A549 (cell line): ENCODE measurements at regions not wholly inside any gene's neighbourhood (a gene's known extent, or its start where the extent isn't known, plus 50 kb on each side); places are given as distances from the start of the nearest gene placed in this dataset.
A peak's percentile ranks its signal among the peaks of the same experiment; 100 is the strongest.

Experiments used
- ATAC-seq, 2 experiments: fragments of 200-7000 bp in 1 of 2; fragments of >200 bp in 1 of 2; cut with Nextera tagmentation in 1 of 2; cut with Tn5 transposase in 1 of 2; 3 replicates each; pipeline versions ENCODE4 v1.8.0 to v1.9.1; 2018 to 2020; ENCODE audit warnings: mild to moderate bottlenecking in 1 of 2, moderate library complexity in 1 of 2
- CTCF ChIA-PET: fragments of 300-600 bp; sonication (Branson Sonifier 250); formaldehyde crosslinking; extraction: SDS; loops from one replicate; lab custom pipeline; 2021; ENCODE audit warnings: antibody characterized with exemption, inconsistent platforms; lab: Yijun Ruan, JAX
- POLR2A ChIA-PET: fragments of 350-600 bp; formaldehyde crosslinking; extraction: SDS; loops from one replicate; lab custom pipeline; 2021; ENCODE audit warnings: antibody characterized with exemption, inconsistent platforms; lab: Yijun Ruan, JAX
- DNase-seq, 2 experiments: peaks; one replicate each; pipeline versions ENCODE4 v3.0.0 to v3.0.0-alpha.2; 2011 to 2016; ENCODE audit warnings: low read depth in 1 of 2, low spot score in 1 of 2
- FAIRE-seq: peaks from 2 replicates; lab custom pipeline; 2011; peaks lifted over from hg19 to GRCh38; lab: Jason Lieb, UNC
- H3K27ac ChIP-seq, 2 experiments: fragments of >200 bp; sonication (Bioruptor Twin); formaldehyde crosslinking; 3 replicates each; pipeline ENCODE4 v1.5.1; 2016 to 2017
- H3K4me1 ChIP-seq: fragments of >200 bp; sonication (Bioruptor Twin); formaldehyde crosslinking; 3 replicates; pipeline ENCODE4 v1.6.1; 2016
- H3K4me2 ChIP-seq: fragments of >200 bp; sonication (Bioruptor Twin); formaldehyde crosslinking; 3 replicates; pipeline ENCODE4 v1.6.1; 2016
- H3K4me3 ChIP-seq: fragments of >200 bp; sonication (Bioruptor Twin); formaldehyde crosslinking; 3 replicates; pipeline ENCODE4 v1.5.1; 2016
- H3K9me3 ChIP-seq: fragments of >200 bp; sonication (Bioruptor Twin); formaldehyde crosslinking; 3 replicates; pipeline ENCODE4 v1.6.1; 2016
- CBX2 ChIP-seq: fragments of 200-600 bp; sonication (generic); IDR thresholded peaks from 2 replicates; pipeline ENCODE4 v1.6.1; 2016; ENCODE audit warnings: low read depth, mild to moderate bottlenecking, borderline replicate concordance
- CBX8 ChIP-seq: fragments of 200-600 bp; sonication (generic); IDR thresholded peaks from 2 replicates; pipeline ENCODE4 v1.6.1; 2016
- CHD4 ChIP-seq: fragments of 200-600 bp; sonication (generic); IDR thresholded peaks from 2 replicates; pipeline ENCODE4 v1.6.1; 2016; ENCODE audit warnings: antibody characterized with exemption, mild to moderate bottlenecking, borderline replicate concordance
- EHMT2 ChIP-seq: fragments of 200-600 bp; sonication (generic); IDR thresholded peaks from 2 replicates; pipeline ENCODE4 v1.6.1; 2016; ENCODE audit warnings: antibody characterized with exemption, low read depth, mild to moderate bottlenecking, moderate library complexity
- FOSL2 ChIP-seq, 2 experiments: fragments of 450-650 bp in 1 of 2; fragments of >200 bp in 1 of 2; sonication (Bioruptor Twin) in 1 of 2; formaldehyde crosslinking; IDR thresholded peaks; 2 replicates each; pipeline versions ENCODE4 v1.5.0 to v1.6.1; 2016 to 2020; ENCODE audit warnings: mild to moderate bottlenecking in 1 of 2, moderate library complexity in 1 of 2
- HDAC2 ChIP-seq: fragments of 200-600 bp; sonication (generic); IDR thresholded peaks from 2 replicates; pipeline ENCODE4 v1.6.1; 2016
- HEYL ChIP-seq: fragments of 250-450 bp; sonication (Bioruptor Pico); IDR thresholded peaks from 2 replicates; pipeline ENCODE4 v1.8.0; 2021; ENCODE audit warnings: mild to moderate bottlenecking, moderate library complexity
- HOXA7 ChIP-seq: fragments of 250-450 bp; sonication (Bioruptor Pico); IDR thresholded peaks from 2 replicates; pipeline ENCODE4 v1.5.0; 2020; ENCODE audit warnings: mild to moderate bottlenecking, moderate library complexity
- HOXB13 ChIP-seq: fragments of 250-450 bp; sonication (Bioruptor Pico); IDR thresholded peaks from 2 replicates; pipeline ENCODE4 v1.5.0; 2020; ENCODE audit warnings: low read depth, mild to moderate bottlenecking, moderate library complexity
- KDM5A ChIP-seq: fragments of 200-600 bp; sonication (generic); IDR thresholded peaks from 2 replicates; pipeline ENCODE4 v1.6.1; 2016; ENCODE audit warnings: antibody characterized with exemption, mild to moderate bottlenecking
- NPAS2 ChIP-seq: fragments of 250-450 bp; sonication (Bioruptor Pico); IDR thresholded peaks from 2 replicates; pipeline ENCODE4 v1.8.0; 2022; ENCODE audit warnings: mild to moderate bottlenecking, moderate library complexity, borderline replicate concordance
- PBX3 ChIP-seq: IDR thresholded peaks from 2 replicates; pipeline ENCODE4 v1.6.1; 2012
- PHF8 ChIP-seq: fragments of 200-600 bp; sonication (generic); IDR thresholded peaks from 2 replicates; pipeline ENCODE4 v1.6.1; 2016; ENCODE audit warnings: low read depth, mild to moderate bottlenecking, antibody characterized with exemption, moderate library complexity, borderline replicate concordance
- SMC3 ChIP-seq: fragments of >200 bp; sonication (Bioruptor Twin); formaldehyde crosslinking; IDR thresholded peaks from 3 replicates; pipeline ENCODE4 v1.6.1; 2018; ENCODE audit warnings: inconsistent platforms
- SREBF2 ChIP-seq: fragments of 450-650 bp; IDR thresholded peaks from 2 replicates; pipeline ENCODE4 v1.6.1; 2014; ENCODE audit warnings: mild to moderate bottlenecking, moderate library complexity
- TP53 ChIP-seq: fragments of 250-450 bp; sonication (Bioruptor Pico); IDR thresholded peaks from 2 replicates; pipeline ENCODE4 v1.5.0; 2021; ENCODE audit warnings: mild to moderate bottlenecking, moderate library complexity
- ZNF302 ChIP-seq: fragments of 250-450 bp; sonication (Bioruptor Pico); IDR thresholded peaks from 2 replicates; pipeline ENCODE4 v1.9.0; 2021; ENCODE audit warnings: inconsistent platforms, mild to moderate bottlenecking, moderate library complexity
- WGBS: methylation state at CpG from one replicate; pipeline ENCODE4 v1.1.6; 2017; ENCODE audit errors: missing lambda C conversion rate; 5-methylcytosine and 5-hydroxymethylcytosine counted together
- TF ChIP-seq, protein P1 (sequence below): fragments of 250-450 bp; sonication (Bioruptor Pico); IDR thresholded peaks from 2 replicates; pipeline ENCODE4 v1.5.0; 2021; ENCODE audit warnings: mild to moderate bottlenecking, moderate library complexity, borderline replicate concordance

GRCh38 chr4:187865914-187866313 is 129.7 kb upstream of the ZFP42 start:
- H3K4me1 ChIP-seq, result no peaks in the 10 kb centered on the region
- WGBS, result 74% methylated on average over 4 of the region's 4 CpGs
- H3K4me2 ChIP-seq, result no peak overlapping the region
- POLR2A ChIA-PET, result no interaction called here
- TF ChIP-seq HOXB13 (CRISPR knock-in tag) (no peak), EHMT2 (no peak)
- TF ChIP-seq, all 56 proteins: peak for 0
- FAIRE-seq, result no peak
- Histone ChIP-seq H3K27ac (no peak overlapping the region), H3K9me3 (no peaks in the 10 kb centered on the region), H3K4me3 (no peak overlapping the region)
- CTCF ChIA-PET, result no interaction called here
- ATAC-seq, result no peak
- peak in 1 of 2 experiments; percentile 11 for DNase-seq

DNA sequence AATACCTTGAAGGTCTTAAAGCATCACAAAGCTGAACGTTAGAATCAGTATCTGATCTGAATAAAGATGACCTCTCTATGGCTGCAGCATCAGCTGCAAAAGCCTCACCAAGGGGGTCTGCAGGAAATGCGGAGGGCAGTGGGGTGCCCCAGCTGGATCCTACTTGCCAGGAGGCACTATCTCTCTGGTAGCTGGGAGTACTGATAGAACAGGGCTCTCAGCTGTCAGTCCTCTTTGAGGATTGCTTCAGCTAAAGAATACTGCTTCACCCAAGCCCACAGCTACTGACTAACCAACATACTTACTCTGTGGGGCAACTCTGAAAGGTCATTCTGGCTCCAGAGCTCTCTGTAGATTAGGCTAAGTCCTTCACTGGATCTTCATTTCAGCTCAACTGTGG is 112.5 kb upstream of the ZFP42 start:
- TF ChIP-seq CBX8, result no peak
- TF ChIP-seq SREBF2, result no peak
- TF ChIP-seq SMC3, result no peak
- no peak for TF ChIP-seq CBX2
- TF ChIP-seq PHF8, result no peak
- no peak for TF ChIP-seq KDM5A
- DNase-seq (no peak), FAIRE-seq (no peak), ATAC-seq (no peak)
- POLR2A ChIA-PET, result no interaction called here
- Histone ChIP-seq H3K4me1 (no peaks in the 10 kb centered on the region), H3K4me2 (no peak overlapping the region), H3K9me3 (no peaks in the 10 kb centered on the region), H3K4me3 (no peak overlapping the region), H3K27ac (no peak overlapping the region)
- 43% methylated on average over 2 of the region's 2 CpGs for WGBS
- CTCF ChIA-PET, result interaction anchor here (0.6 kb wide), 1 partner anchor 230 kb away, joined by 5 read pairs; no protein-coding TSS in a partner anchor

DNA sequence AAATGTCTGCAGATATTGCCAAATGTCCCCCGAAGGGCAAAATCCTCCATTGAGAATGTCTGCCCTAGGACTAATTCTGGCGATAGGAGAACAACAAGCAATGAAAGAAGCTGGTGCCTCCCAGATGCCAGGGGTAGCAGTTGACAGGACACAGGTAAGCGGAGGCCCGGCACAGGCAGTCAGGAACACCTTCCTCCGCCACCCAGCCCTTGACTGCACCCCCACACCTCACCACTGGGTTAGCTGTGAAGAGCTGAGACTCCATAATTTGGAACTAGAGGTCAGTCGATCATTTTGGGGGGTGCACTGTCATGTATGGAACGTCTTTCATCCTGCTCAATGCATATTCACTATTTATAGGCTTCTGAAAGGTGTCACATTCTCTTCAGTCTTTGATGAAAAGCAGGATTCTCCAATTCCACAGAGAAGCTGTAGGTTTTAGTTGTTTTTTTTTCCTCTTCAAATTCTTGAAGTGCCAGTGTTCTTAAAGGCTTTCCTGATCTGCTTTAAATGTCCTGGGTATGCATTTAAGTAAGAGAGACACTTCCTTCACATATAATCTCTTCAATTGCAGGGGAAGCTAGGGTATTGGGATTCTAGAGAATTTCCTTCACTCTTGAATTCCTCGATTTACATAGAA is 111.6 kb upstream of the ZFP42 start:
- TF ChIP-seq HDAC2, result no peak
- no peak for TF ChIP-seq TP53 (CRISPR knock-in tag)
- no peak for TF ChIP-seq ZNF302
- no peak for TF ChIP-seq PBX3
- TF ChIP-seq NPAS2 (CRISPR knock-in tag), result no peak
- no peak for TF ChIP-seq FOSL2 (IDR thresholded peaks at IDR 0.05)
- no peak for TF ChIP-seq FOSL2 (CRISPR knock-in tag; IDR thresholded peaks at IDR 0.05)
- no peak for TF ChIP-seq HOXB13 (CRISPR knock-in tag)
- TF ChIP-seq, protein P1, sequence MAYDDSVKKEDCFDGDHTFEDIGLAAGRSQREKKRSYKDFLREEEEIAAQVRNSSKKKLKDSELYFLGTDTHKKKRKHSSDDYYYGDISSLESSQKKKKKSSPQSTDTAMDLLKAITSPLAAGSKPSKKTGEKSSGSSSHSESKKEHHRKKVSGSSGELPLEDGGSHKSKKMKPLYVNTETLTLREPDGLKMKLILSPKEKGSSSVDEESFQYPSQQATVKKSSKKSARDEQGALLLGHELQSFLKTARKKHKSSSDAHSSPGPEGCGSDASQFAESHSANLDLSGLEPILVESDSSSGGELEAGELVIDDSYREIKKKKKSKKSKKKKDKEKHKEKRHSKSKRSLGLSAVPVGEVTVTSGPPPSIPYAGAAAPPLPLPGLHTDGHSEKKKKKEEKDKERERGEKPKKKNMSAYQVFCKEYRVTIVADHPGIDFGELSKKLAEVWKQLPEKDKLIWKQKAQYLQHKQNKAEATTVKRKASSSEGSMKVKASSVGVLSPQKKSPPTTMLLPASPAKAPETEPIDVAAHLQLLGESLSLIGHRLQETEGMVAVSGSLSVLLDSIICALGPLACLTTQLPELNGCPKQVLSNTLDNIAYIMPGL, result no peak
- TF ChIP-seq CBX2, result no peak
- no peak for TF ChIP-seq PHF8
- TF ChIP-seq, all 56 proteins: peak for 0
- ChIA-PET POLR2A (no interaction called here), CTCF (interaction anchor here (0.6 to 0.8 kb wide), 2 partner anchors 229 to 516 kb away, joined by 3 to 5 read pairs; no protein-coding TSS in a partner anchor)
- 65% methylated on average over 8 of the region's 8 CpGs for WGBS
- Histone ChIP-seq H3K4me2 (no peak overlapping the region), H3K4me3 (no peak overlapping the region), H3K27ac (no peak overlapping the region), H3K4me1 (no peaks in the 10 kb centered on the region), H3K9me3 (no peaks in the 10 kb centered on the region)
- DNase-seq (no peak), FAIRE-seq (no peak), ATAC-seq (no peak)

- FAIRE-seq (no peak), ATAC-seq (no peak), DNase-seq (no peak)
- Histone ChIP-seq H3K9me3 (no peaks in the 10 kb centered on the region), H3K4me1 (no peaks in the 10 kb centered on the region), H3K4me2 (no peak overlapping the region), H3K27ac (no peak overlapping the region), H3K4me3 (no peak overlapping the region)
- ChIA-PET CTCF (no interaction called here), POLR2A (no interaction called here)
- 6% methylated on average over 2 of the region's 2 CpGs for WGBS
- TF ChIP-seq EHMT2 (no peak), HEYL (CRISPR knock-in tag) (no peak), HOXA7 (no peak), CHD4 (no peak)
These were observed 107.7 kb upstream of the ZFP42 start for GRCh38 chr4:187887906-187888305.
